ENCODE measurements at regions not wholly inside any gene's neighbourhood (a gene's known extent, or its start where the extent isn't known, plus 50 kb on each side); places are given as distances from the start of the nearest gene placed in this dataset.
"Not testable (repeated sequence)": the region's sequence is repeated elsewhere in the genome, so short reads cannot be mapped to it uniquely, and the experiment has no call there.

GRCh38 chr2:89833780-89834117 lies 1142.3 kb downstream of the RPIA start:
- peak in 1 of 4 experiments; percentile 44 for DNase-seq

GRCh38 chr2:89834306-89834705 lies 1142.8 kb downstream of the RPIA start:
- no peak for DNase-seq

- peak in 2 of 4 experiments; percentile 5 to 63 for DNase-seq
These were observed 1144.9 kb downstream of the RPIA start for GRCh38 chr2:89836326-89836725.

- DNase-seq, result no peak
These were observed 1146.6 kb downstream of the RPIA start for GRCh38 chr2:89837962-89838625.

DNA sequence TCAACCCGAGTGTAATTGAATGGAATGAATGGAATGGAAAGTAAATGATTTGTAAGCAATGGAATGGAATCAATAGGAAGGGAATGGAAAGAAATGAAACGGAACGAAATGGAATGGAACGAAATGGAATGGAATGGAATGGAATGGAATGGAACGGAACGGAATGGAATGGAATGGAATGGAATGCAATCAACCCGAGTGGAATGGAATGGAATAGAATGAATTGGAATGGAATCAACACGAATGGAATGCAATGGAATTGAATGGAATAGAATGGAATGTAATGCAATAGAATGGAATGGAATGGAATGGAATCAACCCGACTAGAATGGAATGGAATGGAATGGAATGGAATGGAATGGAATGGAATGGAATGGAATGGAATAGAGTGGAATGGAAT lies 1148.7 kb downstream of the RPIA start:
- DNase-seq, result peak in 1 of 4 experiments; percentile 11

GRCh38 chr2:89840781-89841475 lies 1149.5 kb downstream of the RPIA start:
- DNase-seq, result not testable (repeated sequence)

DNA sequence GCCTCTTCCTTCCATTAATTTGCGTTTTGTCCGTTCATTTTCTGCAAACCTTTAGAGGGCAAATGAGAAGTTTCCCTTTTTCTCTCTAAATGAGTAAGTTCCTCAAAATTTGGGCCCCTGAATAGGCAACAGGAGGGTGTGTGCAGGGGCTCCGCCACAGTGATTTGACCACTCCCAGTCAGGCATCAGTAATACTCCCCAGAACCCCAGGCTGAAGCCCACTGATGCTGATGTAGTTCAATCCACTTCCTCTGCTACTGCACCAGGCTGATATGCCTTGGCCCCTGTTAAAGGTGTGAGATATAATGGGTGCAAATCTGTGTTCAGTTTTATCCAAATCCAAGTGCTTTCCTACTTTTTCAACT lies 1150.0 kb downstream of the RPIA start:
- no peak for DNase-seq

GRCh38 chr2:89842180-89842908 lies 1150.9 kb downstream of the RPIA start:
- no peak for DNase-seq

DNA sequence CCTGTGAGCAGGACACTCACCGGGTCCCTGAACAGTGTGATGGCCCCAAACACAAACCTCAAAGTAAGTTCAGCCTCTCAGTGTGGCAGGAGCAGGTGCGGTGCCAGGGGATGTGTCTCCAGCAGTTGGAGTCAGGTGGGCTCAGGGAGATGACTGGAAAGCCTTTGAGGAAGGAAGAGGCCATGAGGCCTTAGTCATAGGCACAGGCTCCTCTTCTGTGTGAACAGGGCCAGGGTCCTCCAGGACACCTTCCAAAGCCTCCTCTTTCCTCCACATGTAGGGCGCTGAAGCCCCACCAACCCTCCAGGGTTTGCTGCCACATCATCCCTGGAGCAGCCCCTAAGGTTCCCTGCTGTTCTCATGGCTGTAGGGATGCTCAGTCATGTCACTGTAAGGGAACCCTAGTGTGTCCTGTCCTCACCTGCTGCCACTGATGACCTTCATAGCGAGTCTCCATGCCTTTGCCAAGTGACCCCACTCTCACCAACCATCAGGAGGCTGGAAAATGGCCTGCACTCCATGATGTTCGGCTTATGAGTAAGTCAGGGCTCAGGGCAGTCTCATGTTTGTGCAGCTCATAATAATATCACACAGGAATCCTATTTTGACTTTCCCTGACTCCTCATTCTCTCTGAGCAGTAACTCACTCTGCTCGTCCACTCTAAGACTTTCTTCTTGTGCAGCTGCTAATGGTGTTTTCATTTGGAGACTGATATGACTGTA lies 1152.9 kb downstream of the RPIA start:
- no peak for DNase-seq

DNA sequence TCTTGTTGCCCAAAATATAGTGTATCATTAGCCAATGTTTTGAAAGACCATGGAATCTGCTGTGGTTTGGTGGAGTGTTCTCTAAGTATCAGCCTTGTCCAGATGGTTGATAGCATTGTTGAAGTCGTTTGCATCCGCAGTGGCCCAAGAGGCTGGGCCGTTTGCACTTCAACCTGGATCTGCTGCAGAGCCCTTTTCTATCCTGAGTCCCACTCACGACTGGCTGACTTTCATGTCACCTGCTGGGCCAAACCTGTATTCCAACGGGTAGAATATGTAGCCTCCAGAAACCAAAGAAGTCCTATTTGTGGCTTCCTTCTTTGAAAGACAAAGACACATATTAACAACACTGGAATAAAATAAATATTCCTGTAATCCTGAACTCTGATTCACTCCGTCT lies 1154.1 kb downstream of the RPIA start:
- DNase-seq, result no peak

- DNase-seq, result no peak
These were observed 1156.6 kb downstream of the RPIA start for GRCh38 chr2:89848114-89848513.

- no peak for DNase-seq
These were observed 1157.4 kb downstream of the RPIA start for GRCh38 chr2:89848763-89849368.

DNA sequence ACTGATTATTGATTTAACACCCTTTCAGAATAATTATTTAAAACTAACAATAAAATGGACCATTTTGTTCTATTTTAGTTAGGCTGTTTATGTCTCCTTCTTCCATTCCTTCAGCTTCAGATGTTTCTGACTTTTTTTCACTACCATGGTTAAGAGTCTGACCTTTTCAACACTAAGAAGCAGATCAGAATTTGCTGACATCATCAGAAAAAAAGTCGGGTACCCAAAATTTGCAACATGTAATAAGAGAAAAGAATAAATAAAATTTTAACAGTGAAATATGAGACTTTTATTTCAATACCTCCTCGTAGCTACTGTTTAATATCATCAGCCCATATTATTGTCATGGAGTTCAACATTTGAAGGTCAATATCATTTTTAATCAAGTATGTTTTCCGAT lies 1158.3 kb downstream of the RPIA start:
- no peak for DNase-seq

- DNase-seq, result no peak
These were observed 1159.0 kb downstream of the RPIA start for GRCh38 chr2:89850481-89850880.

GRCh38 chr2:89850881-89851582 lies 1159.6 kb downstream of the RPIA start:
- DNase-seq, result no peak

GRCh38 chr2:89851583-89851905 lies 1160.1 kb downstream of the RPIA start:
- no peak for DNase-seq

- not testable (repeated sequence) for DNase-seq
These were observed 1162.0 kb downstream of the RPIA start for GRCh38 chr2:89853427-89853826.

DNA sequence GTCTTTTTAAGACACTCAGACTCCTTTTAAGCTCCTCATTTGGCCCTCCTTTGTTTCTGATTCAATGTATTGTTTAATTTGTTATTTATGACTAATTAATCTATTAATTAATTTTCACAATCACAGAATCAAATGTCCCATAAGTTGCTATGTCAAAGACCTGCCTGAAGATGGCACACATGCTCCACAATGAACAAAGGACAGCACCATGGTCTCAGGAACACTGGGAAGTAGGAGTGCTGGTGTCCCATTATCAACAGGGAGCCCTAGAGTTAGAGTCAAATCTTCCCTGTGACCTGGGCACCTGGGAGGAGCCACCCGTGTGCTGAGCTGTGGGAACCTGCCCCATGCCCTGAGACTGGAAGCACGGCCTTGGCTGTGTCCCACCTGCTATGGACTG lies 1164.3 kb downstream of the RPIA start:
- DNase-seq, result not testable (repeated sequence)

- DNase-seq, result not testable (repeated sequence)
These were observed 1164.8 kb downstream of the RPIA start for GRCh38 chr2:89856305-89856704.

DNA sequence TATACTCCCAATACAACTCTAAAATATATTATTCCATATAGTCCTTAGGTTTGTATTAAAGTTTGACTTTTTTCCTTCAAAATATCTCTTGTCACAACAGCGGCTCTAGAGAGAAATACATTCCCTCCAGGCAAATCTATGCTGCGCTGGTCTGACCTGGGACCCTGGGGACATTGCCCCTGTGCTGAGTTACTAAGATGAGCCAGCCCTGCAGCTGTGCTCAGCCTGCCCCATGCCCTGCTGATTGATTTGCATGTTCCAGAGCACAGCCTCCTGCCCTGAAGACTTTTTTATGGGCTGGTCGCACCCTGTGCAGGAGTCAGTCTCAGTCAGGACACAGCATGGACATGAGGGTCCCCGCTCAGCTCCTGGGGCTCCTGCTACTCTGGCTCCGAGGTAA lies 1170.7 kb downstream of the RPIA start:
- DNase-seq, result not testable (repeated sequence)

DNA sequence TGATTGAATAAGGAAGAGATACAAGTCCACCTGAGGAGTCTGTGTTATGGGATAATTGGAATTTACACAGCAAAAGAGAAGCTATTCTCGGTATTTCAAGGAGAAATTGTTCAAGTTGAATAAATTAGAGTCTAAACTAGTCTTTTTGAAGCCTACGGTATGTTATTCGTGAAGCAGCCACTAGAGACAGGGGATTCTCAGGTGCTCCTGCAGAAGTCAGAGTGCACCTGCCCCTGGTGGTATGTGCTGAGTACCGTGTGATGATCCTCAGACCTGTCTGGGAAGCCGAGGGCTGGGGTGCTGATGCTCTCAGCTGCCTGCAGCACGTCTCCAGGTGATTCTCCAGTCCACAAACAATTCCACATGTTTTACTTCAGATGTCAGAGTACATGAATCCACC lies 1171.7 kb downstream of the RPIA start:
- DNase-seq, result not testable (repeated sequence)

All from suppressor macrophage (primary cell).